GDM1 (cell line): ENCODE measurements at regions not wholly inside any gene's neighbourhood (a gene's known extent, or its start where the extent isn't known, plus 50 kb on each side); places are given as distances from the start of the nearest gene placed in this dataset.
"Not testable (repeated sequence)": the region's sequence is repeated elsewhere in the genome, so short reads cannot be mapped to it uniquely, and the experiment has no call there.

Experiments
- DNase-seq: peaks from one replicate; lab custom pipeline; 2025; lab: John Stamatoyannopoulos, UW

DNA sequence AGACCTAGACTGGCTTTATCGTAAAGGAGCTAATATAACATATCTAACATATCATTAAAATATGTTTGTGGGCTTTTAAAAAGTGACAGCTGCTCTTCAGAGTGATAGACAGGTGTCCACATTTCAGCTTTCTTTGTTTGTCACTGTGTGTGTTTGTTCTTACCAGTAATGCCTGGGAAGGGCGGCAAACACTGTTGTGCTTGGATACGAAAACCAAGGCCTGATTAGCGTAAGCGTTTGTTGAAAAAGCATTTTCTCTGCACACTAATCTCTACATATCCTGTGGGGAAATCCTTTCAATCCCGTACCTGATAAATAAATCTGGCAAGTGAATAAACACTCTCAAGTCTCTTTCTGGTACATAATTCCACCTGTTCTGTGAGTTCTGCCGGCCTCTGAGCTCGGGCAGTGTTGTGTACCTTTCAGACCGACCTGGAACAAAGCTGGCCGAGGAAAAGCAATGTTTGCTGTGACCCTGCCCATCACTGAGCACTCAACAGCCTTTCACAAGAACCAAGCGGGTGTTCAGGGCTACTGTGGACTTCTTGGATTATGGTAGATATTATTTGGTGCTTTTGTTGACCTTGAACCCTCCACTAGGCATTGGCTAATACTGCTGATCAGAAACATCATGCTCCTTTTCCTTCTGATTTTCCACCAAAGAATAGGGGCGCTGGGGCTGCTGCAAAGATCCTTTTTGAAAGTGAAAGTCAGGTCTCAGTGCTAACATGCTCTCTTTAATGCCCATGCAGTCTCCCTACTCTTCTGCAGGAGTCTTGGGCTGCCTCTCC lies 100.4 kb downstream of the CD83 start:
- no peak for DNase-seq

DNA sequence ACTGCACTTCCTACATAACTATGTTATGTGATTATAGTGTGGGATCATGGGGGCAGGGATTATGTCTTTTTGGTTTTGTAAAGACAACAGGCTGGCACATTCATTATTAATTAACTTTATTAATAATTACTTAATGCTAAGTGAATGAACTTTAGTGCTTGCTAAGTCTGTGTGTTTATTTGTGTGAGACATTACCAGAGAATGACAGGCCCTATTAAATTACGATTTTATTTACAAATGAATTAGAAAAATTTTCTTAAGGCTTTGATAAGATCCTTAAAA lies 100.9 kb downstream of the CD83 start:
- DNase-seq = no peak

DNA sequence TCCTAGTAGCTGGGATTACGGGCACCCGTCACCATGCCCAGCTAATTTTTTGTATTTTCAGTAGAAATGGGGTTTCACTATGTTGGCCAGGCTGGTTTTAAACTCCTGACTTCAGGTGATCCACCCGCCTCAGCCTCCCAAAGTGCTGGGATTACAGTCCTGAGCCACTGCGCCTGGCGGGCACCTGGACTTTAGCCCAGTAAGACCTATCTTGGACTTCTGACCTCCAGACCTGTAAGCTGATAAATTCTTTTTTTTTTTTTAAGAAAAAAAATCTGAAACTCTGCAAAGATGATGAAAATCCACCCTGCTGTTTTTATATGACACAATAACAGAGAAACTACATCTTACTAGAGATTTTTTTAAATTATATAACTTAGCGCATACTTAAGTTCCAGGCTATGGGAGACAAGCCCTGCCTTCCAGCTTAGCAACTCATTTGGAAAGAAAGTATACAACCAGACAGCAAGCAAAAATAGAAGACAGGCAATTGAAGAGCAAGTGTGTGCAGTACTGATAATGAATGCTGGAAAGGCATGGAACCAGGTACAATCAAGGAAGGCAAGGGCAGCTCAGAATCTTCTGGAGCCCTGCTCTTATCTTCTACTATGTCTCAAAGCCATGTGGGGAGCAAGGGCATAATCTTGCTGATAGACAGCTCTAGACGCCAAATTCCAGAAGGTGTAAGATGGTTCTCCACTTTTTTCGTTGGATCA lies 104.2 kb downstream of the CD83 start:
- no peak for DNase-seq

DNA sequence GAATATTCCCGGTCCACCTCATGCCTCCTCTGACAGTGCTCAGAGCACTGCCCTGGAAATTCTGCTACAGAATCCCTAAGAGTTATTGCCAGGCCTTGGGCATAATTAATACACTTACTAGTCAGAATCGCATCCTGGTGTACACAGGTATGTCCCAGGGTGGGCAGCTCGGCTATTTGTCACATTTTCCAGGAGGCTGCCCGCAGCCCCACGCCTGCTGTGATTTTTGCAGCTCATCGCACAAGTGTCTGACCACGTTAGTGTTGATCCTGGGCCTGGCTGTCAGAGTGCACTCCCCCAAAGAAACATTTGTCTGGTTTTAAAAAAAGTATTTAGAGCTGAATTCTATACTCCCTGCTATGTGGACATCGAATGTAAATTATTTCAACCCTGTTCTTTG lies 105.4 kb downstream of the CD83 start:
- no peak for DNase-seq

DNA sequence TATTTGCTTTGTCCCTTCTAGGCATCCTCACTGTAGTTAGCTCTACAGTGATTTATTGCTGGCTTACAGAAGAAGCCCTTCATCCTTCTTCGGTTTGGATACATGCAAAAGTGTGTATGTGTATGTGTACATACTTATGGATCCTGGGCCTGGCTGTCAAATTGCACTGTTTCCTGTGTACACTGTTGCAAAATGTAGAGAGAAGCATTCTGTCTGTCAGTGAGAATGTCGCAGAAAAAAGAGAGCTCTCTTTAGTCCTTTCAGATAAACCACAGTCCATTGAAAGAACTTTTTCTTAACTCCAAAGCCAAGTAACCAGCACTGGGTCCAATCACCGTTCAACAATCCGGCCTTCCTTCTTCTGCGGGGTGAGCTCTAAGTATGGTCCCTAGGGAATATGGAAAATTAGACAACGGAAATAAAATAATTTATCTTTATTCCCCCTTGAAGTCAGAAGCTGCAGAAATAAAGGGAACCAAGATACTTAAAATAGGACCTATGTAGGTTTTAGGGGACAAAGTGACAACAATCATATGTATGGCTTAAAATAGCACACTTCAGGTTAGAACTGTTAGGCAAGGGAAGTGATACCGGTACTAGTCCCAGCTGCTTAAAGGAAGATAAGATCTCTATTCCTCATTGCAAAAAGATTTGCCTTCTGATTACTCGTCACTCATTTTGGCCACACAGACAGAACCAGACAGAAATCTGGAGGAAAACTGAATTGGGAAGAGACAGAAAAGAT lies 107.0 kb downstream of the CD83 start:
- DNase-seq = no peak

DNA sequence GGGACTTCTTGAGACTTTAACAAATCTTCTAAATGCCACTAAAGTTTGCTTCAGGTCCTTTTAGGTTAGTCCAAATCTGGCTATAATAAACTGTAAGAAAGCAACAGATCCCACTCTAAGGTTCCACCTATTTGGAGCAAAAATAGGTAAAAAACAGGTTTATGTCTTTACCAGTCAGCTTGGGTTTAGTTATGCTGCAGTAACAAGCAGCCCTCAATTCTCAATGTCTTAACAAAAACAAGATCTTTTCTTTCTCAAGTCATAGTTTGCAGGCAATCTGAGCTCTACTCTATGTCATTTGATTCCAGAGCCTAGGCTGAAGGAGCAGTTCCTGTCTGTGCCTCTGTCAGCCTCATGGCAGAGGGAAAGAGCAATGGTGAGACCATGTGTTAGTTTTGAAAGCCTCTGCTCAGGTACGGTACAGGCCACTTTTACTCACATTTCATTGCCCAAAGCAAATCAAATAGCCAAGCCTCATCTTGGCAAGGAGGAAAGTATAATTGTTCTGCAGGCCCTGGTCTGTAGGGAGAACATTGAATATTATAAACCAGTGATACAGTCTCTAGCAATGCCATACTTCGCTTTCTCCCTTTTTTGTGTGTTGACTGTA lies 108.6 kb downstream of the CD83 start:
- DNase-seq = no peak

DNA sequence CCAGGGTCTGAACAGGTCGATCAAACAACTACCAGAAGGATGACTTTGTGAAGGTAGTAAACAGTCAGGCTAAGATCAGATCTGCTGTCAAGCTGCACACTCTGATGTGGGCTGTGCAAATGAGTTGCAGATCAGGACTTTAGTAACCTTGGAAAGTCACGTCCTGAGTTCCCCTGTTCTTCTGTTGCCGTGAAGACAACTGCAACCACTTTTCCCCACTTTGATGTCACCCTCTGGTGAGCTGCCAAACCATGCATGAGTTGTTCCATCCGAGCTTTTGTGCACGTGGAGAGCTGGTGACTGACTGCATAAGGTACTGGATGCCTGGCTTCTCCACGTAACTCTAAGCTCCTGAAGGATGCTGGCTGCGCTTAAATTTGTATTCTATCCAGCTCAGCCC lies 111.0 kb downstream of the CD83 start:
- no peak for DNase-seq

DNA sequence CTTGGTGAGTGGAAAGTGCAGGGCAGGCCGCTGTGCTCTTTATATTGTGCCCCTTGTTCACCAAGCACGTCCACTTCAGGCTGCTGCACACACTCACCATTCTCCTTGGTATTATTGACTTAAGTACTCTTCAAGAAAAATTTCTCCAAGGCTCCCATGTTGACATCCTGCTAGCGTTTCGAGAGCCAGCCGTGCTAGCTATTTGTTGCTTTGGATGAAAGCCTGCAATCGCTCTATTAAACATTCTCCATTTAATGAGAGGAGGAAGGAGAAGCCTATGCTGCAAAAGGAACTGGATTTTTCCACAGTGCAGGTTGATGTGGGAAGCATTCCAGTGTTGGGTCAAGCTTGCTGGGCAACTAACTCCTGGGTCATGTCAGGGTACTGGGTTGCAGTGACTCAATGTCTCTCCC lies 113.5 kb downstream of the CD83 start:
- DNase-seq = no peak

DNA sequence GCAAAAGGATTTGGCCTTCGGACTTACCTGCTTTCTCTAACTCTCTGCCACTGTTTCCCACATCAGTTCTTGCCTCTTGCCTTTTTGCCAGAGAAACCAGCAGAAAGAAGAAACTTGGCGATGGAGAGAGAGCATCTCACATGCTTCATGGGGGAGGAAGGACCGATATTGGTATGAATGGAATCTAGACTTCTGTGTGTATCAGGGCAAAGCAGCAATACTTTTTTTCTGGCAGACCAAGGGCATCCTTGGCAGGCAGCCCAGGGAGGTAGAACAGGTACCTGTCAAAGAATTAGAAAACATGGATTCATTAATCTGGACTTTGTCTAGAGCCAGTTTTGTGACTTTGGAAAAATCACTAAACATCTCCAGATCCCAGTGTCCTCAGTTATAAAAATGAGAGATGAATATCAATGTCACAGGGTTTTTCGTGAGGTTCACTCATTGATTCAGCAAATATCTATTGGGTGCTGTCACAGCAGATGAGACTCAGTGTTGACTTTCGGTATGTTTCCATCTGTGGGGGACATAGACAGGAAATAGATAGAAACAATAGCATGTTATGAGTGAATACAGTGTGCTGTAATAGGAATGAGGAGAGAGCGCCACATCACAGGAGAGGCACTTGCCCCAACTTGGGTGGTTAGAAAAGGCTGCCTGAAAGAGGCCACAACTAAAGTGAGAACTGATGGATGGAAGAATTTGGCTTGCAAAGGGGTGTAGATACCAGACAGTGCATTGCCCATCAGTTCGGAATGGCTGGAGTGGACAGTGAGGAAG lies 114.1 kb downstream of the CD83 start:
- no peak for DNase-seq

DNA sequence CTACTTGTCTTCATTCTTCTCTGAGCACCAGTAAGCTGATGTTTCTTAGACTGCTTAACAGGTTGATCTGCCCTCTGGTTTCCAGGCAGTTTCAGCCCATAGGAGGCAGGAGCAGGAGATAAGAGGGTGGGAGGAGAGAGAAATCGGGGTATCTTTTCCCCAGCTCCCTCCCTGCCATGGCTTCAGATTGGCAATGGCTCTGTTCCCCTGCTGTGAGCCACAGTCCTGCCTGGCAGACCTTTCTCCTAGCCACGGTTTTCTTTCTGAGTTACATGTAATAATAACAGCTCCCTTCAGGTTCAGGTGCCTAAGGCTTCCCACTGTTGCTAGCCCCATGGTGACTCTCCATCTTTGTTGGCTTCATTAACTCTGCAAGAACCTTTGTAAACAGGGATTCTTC lies 115.3 kb downstream of the CD83 start:
- DNase-seq = no peak

DNA sequence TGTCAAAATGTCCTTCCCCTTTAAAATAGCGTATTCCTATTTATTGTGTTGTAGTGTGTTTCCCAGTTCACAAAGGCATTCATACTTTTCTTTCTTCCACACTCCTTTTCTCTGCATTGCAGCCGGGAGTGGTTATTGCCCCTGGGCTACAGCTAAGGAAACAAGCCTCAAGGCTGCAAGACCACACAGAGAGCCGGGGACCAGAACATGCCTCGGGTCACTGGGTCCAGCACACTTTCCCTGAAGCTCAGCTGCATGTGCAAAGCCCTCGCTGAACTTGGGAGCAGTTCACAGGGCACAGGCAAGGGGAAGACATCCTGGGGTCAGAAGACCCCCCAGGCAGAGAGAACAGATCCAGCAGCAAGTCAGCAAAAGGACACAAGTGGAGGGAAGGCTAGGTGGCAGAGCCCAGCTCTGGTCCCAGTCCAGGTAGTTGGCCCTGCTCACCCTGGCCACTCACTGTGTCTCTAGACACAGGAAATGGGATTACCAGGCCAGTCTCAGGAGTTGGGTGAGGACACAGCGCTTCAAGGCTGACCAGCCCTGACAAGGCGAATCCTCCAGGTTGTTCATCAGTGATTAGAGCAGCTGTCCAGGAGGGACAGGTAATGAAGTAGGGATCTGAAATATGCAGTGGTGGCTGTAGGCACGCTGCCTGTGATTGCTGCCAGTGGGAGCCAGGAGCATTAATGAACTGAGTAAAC lies 118.2 kb downstream of the CD83 start:
- DNase-seq = no peak

DNA sequence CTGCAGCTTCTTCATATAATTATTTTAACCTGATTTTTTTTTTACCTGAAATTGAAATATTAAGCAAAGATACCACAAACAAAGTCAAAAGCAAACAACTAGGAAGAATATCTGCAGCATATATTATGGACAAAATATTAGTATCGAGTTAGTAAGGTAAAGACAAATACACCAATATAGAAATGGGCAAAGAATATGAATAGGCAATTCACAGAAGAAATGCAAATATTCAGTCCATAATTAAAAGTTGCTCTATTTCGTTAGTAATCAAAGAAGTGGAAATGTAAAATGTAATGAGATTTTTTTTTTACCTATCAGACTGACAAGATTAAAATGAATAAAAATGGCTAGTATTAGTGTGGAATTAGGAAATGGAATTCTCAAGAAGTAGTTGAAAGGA lies 121.5 kb downstream of the CD83 start:
- DNase-seq = no peak

DNA sequence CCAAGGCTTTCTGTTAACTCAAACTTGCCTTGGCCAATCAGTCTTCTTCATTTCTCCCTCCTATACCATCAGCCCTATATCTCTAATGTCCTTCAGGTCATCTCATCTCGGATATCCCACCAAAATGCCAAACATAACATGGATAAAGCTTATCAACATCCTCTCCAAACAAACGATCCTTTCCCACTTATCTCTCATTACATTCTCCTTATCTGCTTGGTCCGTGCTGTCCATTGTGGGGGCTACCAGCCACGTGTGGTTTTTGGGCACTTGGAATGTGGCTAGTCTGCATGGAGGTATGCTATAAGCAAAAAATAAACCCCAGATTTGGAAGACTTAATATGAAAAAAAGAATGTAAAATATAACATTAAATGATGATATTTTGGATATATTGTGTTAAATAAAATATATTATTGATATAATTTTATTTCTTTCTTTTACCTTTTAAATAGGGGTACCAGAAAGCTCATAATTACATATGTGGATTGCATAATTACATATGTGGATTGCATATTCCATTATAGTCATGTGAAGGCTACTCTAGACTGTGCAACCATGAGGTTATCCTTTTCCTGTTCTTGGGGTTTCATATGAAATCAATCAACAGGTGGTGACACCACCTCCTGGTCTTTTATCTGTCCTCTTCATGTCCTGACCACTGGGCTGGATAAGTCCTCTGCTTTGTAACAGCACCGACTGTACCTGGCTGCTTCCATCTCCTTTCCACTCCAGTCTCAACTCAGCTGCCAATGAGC lies 123.0 kb downstream of the CD83 start:
- DNase-seq = no peak

DNA sequence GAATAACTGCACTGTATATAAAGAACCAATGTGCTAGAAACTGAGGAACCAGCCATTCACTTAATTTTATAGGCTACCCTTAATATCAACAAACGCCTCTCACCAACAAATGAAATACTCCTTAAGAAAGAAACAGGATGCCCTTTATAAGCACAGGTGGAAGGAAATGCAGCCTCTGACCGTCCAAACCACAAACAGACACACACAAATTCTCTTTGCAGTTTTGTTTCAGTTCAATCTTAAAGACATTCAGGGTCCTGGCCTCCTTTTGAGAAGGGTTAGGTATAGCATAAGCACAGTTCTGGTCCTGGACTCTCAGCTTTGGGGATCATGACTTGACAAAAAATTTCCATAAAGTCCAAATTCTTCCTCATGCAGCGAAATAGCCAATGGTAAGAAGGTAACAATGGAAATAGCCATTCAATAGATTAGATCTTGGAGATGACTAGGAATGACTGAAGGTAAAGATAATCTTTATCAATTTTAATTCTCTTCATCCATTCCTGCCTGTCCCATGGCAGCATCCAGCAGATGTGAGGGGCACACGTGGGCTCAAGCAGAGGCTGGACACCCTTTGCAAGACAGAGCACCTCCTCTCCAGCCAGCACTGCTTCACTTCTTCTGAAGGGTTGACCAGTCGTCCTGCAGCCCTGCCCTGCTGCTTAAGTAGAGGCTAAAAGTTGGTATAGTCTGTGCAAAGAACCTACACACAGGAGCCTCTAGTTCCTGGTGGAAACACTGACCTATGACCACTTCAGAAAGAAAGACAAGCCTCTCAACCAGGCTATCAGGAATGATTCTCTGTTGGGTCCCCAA lies 123.9 kb downstream of the CD83 start:
- no peak for DNase-seq

DNA sequence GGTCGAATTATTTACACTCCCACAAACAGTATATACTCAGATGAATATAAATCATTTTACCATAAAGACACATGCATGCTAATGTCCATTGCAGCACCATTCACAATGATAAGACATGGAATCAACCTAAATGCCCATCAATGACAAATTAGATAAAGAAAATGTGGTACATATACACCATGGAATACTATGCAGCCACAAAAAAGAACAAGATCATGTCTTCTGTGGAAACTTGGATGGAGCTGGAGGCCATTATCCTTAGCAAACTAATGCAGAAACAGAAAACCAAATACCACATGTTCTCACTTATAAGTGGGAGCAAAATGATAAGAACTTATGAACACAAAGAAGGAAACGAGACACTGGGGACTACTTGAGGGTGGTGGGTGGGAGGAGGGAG lies 125.3 kb downstream of the CD83 start:
- not testable (repeated sequence) for DNase-seq

DNA sequence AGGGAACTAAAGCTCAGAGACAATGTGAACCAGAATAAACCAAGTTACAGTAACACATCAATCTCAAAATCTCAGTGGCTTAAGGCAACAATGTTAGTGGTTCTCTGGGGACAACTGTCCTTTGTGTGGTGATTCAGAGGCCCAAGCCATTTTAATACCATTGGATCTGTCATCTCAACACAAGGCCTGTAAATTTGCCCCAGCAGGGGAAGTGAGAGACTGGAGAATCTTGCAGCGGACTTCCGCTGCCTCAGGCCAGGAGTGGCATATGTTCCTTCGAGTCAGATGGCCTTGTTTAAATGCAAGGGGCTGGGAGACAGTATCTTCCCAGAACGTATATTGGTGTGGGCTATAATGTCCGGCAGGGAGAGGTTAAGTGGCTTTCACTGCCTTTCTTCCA lies 126.0 kb downstream of the CD83 start:
- DNase-seq = no peak

DNA sequence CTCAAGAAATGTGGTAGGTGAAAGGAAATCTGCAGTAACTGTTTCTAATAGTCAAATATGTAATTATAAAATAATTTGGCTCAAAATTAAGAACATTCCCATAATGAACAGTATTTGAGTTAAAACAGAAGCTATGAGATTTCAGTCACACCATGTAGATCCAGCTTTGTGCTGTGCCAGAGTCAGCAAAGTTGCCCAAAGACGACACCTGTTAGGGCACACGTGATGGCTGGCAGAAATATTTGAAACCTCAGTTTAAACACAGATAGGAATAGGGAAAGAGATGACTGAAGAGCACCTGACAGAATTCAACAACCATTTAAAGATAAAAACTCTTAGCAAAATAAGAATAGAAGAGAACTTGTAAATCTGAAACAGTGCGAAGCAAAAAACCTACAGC lies 129.3 kb downstream of the CD83 start:
- no peak for DNase-seq

DNA sequence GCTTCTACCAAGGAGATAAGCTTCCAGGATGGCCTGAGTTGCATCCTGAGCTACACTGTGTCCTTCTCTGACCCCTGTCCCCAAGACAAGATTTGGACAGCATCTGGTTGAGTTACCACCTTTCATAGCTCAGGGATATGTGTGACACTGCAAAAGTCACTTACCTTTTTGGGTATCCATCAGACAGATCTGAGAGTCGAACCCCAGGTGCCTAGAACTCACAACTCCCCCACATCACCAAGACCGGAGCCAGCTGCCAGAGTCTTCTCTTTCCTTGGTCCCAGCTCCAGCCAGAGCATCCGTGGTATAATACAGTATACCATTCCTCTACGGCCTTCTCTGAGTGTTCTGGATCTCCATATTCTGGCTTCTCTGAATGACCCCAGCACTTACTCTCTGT lies 133.0 kb downstream of the CD83 start:
- no peak for DNase-seq

DNA sequence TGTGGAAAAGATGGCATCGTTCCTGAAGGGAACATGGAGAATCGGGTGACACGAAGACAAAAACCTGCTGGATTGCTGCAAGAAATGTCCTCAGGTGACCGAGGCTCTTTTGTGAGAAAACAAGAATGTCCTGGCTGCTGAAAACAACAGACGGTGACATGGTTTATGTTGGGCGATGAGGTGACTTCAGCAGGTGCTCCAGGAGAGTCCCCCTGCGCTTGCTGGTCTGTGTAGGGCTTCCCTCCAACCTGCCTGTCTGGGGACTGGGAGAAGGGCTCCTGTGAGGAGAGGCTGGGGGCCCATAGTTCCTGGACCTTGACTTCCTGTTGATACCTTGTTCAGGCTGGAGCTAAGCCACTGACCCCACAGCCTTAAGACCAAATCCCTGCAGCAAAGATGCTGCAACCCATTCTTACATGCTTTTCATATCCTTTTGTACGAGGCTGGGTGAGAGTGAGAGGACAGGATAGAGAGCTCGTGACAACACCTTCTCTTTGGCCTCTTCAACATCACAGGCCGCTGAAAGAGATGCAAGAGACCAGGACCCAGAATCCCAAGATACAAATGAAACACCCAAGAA lies 134.8 kb downstream of the CD83 start:
- no peak for DNase-seq
